GM18511 (cell line): ENCODE measurements at regions not wholly inside any gene's neighbourhood (a gene's known extent, or its start where the extent isn't known, plus 50 kb on each side); places are given as distances from the start of the nearest gene placed in this dataset.

Source experiments
- ATAC-seq: cut with Tn5 transposase; IDR thresholded peaks from one replicate; pipeline ENCODE4 v1.9.1; 2021; ENCODE audit warnings: mild to moderate bottlenecking, moderate library complexity; ENCODE audit not compliant: unreplicated experiment

GRCh38 chr14:104505085-104506074 lies 74.2 kb upstream of the C14orf180 start:
- ATAC-seq = no peak

GRCh38 chr14:104506461-104507253 lies 72.9 kb upstream of the C14orf180 start:
- ATAC-seq = no peak

GRCh38 chr14:104507443-104507842 lies 72.1 kb upstream of the C14orf180 start:
- no peak for ATAC-seq

- ATAC-seq = no peak
These were observed 69.9 kb upstream of the C14orf180 start for GRCh38 chr14:104509673-104510072.

GRCh38 chr14:104510216-104510615 lies 69.3 kb upstream of the C14orf180 start:
- no peak for ATAC-seq

GRCh38 chr14:104510794-104511611 lies 68.6 kb upstream of the C14orf180 start:
- no peak for ATAC-seq

- ATAC-seq = no peak
These were observed 67.5 kb upstream of the C14orf180 start for GRCh38 chr14:104512061-104512460.

- no peak for ATAC-seq
These were observed 66.6 kb upstream of the C14orf180 start for GRCh38 chr14:104512771-104513640.

GRCh38 chr14:104513641-104514046 lies 65.9 kb upstream of the C14orf180 start:
- ATAC-seq = no peak

- ATAC-seq = no peak
These were observed 65.3 kb upstream of the C14orf180 start for GRCh38 chr14:104514156-104514848.

- ATAC-seq = no peak
These were observed 64.3 kb upstream of the C14orf180 start for GRCh38 chr14:104515059-104515810.

- no peak for ATAC-seq
These were observed 63.5 kb upstream of the C14orf180 start for GRCh38 chr14:104515811-104516780.

GRCh38 chr14:104516906-104517305 lies 62.7 kb upstream of the C14orf180 start:
- no peak for ATAC-seq

GRCh38 chr14:104517426-104517825 lies 62.1 kb upstream of the C14orf180 start:
- ATAC-seq = no peak

GRCh38 chr14:104517867-104518266 lies 61.7 kb upstream of the C14orf180 start:
- ATAC-seq = no peak

GRCh38 chr14:104518659-104519350 lies 60.8 kb upstream of the C14orf180 start:
- ATAC-seq = no peak

- no peak for ATAC-seq
These were observed 59.8 kb upstream of the C14orf180 start for GRCh38 chr14:104519721-104520120.
